Esophagus squamous epithelium (tissue), 5 donors: ENCODE measurements at regions not wholly inside any gene's neighbourhood (a gene's known extent, or its start where the extent isn't known, plus 50 kb on each side); places are given as distances from the start of the nearest gene placed in this dataset.

Source experiments
- DNase-seq: peaks from one replicate; lab custom pipeline; 2025; lab: John Stamatoyannopoulos, UW
- H3K27ac ChIP-seq, 4 donors: fragments of 200-600 bp; sonication (generic); one replicate each; pipeline ENCODE4 v1.5.1; 2016 to 2019; ENCODE audit warnings: mild to moderate bottlenecking in 1 of 4
- H3K27me3 ChIP-seq, 4 donors: fragments of 200-600 bp; sonication (generic); 1 replicate in 3 of 4; 2 replicates in 1 of 4; pipeline versions ENCODE4 v1.5.1 to v1.6.0; 2017 to 2021; ENCODE audit warnings: antibody characterized with exemption in 1 of 4
- H3K36me3 ChIP-seq, 3 donors: fragments of 200-600 bp; sonication (generic); one replicate each; pipeline ENCODE4 v1.5.1; 2016 to 2019
- H3K4me1 ChIP-seq, 3 donors: fragments of 200-600 bp; sonication (generic); one replicate each; pipeline ENCODE4 v1.5.1; 2017 to 2019
- H3K4me3 ChIP-seq, 4 donors: fragments of 200-600 bp; sonication (generic); 1 replicate in 3 of 4; 2 replicates in 1 of 4; pipeline ENCODE4 v1.5.1; 2016 to 2019; ENCODE audit warnings: mild to moderate bottlenecking in 2 of 4, moderate library complexity in 1 of 4
- H3K9me3 ChIP-seq, 3 donors: fragments of 200-600 bp; sonication (generic); one replicate each; pipeline ENCODE4 v1.5.1; 2016 to 2019
- POLR2A ChIP-seq, 4 donors: fragments of 450-650 bp; IDR thresholded peaks; one replicate each; pipeline ENCODE4 v1.6.1; 2017; ENCODE audit warnings: antibody characterized with exemption in 4 of 4, mild to moderate bottlenecking in 4 of 4, moderate library complexity in 3 of 4
- WGBS, 2 donors: methylation state at CpG; one replicate each; pipeline ENCODE4 v1.1.5; 2018; 5-methylcytosine and 5-hydroxymethylcytosine counted together
- intact Hi-C: fragments of 100-400 bp; cut with DNase I; formaldehyde crosslinking; loops from one replicate; pipeline ENCODE4 v1.15.0; 2022
- TF ChIP-seq, protein P1 (sequence below), 6 experiments: fragments of 450-650 bp in 4 of 6; fragments of 200-600 bp in 2 of 6; sonication (generic) in 2 of 6; IDR thresholded peaks; one replicate each; pipeline ENCODE4 v1.5.1; 2016 to 2019; ENCODE audit warnings: antibody characterized with exemption in 6 of 6, mild to moderate bottlenecking in 4 of 6, moderate library complexity in 4 of 6
- donor health status: DM: yes; HTN: yes; CAD: no.

GRCh38 chr2:133837441-133838094 lies 269.3 kb upstream of the NCKAP5 start:
- no peak for DNase-seq
- H3K9me3 ChIP-seq, result peaks cover 0 to 6% (median 0%) of the 10 kb centered on the region in 3 donors
- intact Hi-C loops, result no loop called here
- no peak overlapping the region for H3K4me3 ChIP-seq
- no peak overlapping the region for H3K27ac ChIP-seq
- no peaks in the 10 kb centered on the region for H3K36me3 ChIP-seq
- 86 to 89% methylated on average over 2 to 3 of the region's 6 CpGs for WGBS, 2 donors
- TF ChIP-seq POLR2A (IDR thresholded peaks at IDR 0.05), result no peak
- TF ChIP-seq, protein P1, sequence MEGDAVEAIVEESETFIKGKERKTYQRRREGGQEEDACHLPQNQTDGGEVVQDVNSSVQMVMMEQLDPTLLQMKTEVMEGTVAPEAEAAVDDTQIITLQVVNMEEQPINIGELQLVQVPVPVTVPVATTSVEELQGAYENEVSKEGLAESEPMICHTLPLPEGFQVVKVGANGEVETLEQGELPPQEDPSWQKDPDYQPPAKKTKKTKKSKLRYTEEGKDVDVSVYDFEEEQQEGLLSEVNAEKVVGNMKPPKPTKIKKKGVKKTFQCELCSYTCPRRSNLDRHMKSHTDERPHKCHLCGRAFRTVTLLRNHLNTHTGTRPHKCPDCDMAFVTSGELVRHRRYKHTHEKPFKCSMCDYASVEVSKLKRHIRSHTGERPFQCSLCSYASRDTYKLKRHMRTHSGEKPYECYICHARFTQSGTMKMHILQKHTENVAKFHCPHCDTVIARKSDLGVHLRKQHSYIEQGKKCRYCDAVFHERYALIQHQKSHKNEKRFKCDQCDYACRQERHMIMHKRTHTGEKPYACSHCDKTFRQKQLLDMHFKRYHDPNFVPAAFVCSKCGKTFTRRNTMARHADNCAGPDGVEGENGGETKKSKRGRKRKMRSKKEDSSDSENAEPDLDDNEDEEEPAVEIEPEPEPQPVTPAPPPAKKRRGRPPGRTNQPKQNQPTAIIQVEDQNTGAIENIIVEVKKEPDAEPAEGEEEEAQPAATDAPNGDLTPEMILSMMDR (IDR thresholded peaks at IDR 0.05), result no peak
- no peaks in the 10 kb centered on the region for H3K4me1 ChIP-seq
- H3K27me3 ChIP-seq, result no peaks in the 10 kb centered on the region

GRCh38 chr2:133838642-133839365 lies 270.5 kb upstream of the NCKAP5 start:
- Histone ChIP-seq H3K36me3 (no peaks in the 10 kb centered on the region), H3K4me3 (no peak overlapping the region), H3K9me3 (peaks cover 0 to 6% (median 0%) of the 10 kb centered on the region in 3 donors), H3K4me1 (no peaks in the 10 kb centered on the region), H3K27me3 (no peaks in the 10 kb centered on the region), H3K27ac (no peak overlapping the region)
- 74 to 82% methylated on average over 7 of the region's 7 CpGs for WGBS, 2 donors
- TF ChIP-seq POLR2A (IDR thresholded peaks at IDR 0.05), result no peak
- TF ChIP-seq, protein P1 (IDR thresholded peaks at IDR 0.05), result no peak
- no peak for DNase-seq
- intact Hi-C loops, result no loop called here

GRCh38 chr2:133839677-133840076 lies 271.4 kb upstream of the NCKAP5 start:
- H3K4me1 ChIP-seq, result peaks cover 0 to 4% (median 0%) of the 10 kb centered on the region in 3 donors
- H3K9me3 ChIP-seq, result peaks cover 0 to 6% (median 0%) of the 10 kb centered on the region in 3 donors
- H3K36me3 ChIP-seq, result no peaks in the 10 kb centered on the region
- no peak overlapping the region for H3K4me3 ChIP-seq
- DNase-seq, result no peak
- intact Hi-C loops, result loop anchor here (10.0 kb wide), 1 partner anchor 1295 kb away; no protein-coding TSS in a partner anchor
- 81 to 86% methylated on average over 6 of the region's 6 CpGs for WGBS, 2 donors
- TF ChIP-seq POLR2A (IDR thresholded peaks at IDR 0.05), result no peak
- TF ChIP-seq, protein P1 (IDR thresholded peaks at IDR 0.05), result no peak
- peaks cover 0 to under 1% (median 0%) of the 10 kb centered on the region in 4 donors for H3K27me3 ChIP-seq
- no peak overlapping the region for H3K27ac ChIP-seq

DNA sequence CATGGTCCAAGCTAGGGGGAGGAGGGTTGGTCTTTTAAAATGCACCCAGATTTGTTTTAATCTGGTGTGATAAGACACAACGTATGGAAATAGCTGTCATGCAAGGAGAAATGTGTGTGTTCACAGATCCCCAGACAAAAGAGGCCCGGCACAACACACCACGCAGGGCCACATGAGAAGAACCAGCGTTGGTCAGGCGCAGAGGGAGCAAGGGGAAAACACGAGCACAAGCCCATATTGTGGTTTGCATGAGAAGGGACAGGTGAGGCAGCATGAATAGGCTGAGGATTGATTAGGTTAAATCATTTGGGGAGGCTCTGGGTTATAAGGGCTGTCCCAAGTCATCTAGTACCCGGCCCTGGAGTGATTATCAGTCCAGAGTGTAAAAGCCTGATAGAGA lies 272.5 kb upstream of the NCKAP5 start:
- whole genome bisulfite sequencing, 2 donors, result 80 to 88% methylated on average over 7 of the region's 7 CpGs
- H3K4me3 ChIP-seq, result no peak overlapping the region
- intact Hi-C loops, result loop anchor here (10.0 kb wide), 1 partner anchor 1296 kb away; no protein-coding TSS in a partner anchor
- peaks cover 0 to 10% (median 0%) of the 10 kb centered on the region in 4 donors for H3K27me3 ChIP-seq
- H3K9me3 ChIP-seq, result no peaks in the 10 kb centered on the region
- H3K36me3 ChIP-seq, result no peaks in the 10 kb centered on the region
- DNase-seq, result no peak
- H3K27ac ChIP-seq, result no peak overlapping the region
- peaks cover 0 to 4% (median 0%) of the 10 kb centered on the region in 3 donors for H3K4me1 ChIP-seq
- no peak for TF ChIP-seq POLR2A (IDR thresholded peaks at IDR 0.05)
- TF ChIP-seq, protein P1 (IDR thresholded peaks at IDR 0.05), result no peak

DNA sequence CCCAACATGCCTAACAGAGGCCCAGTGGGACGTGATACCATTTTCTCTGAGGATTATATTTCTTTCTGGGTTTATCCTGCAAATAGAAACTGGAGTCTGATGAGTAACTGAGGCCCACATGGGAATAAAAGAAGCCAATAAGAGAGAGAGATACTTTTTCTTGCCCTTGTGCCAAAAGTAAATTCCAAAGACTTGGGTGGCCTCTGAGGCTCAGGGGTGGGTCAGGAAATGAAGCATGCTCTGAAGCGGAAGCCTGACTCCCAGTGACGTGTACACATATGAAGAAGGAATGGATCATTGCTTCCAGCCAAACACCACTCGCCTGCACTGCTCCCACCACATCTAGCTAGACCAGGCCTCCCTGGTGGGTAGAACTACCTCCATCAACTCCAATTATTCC lies 273.6 kb upstream of the NCKAP5 start:
- peaks cover 0 to 4% (median 0%) of the 10 kb centered on the region in 3 donors for H3K4me1 ChIP-seq
- TF ChIP-seq POLR2A (IDR thresholded peaks at IDR 0.05), result no peak
- TF ChIP-seq, protein P1 (IDR thresholded peaks at IDR 0.05), result no peak
- H3K27ac ChIP-seq, result no peak overlapping the region
- WGBS, 2 donors, result 50 to 53% methylated on average over 4 of the region's 4 CpGs
- no peak overlapping the region for H3K4me3 ChIP-seq
- no peaks in the 10 kb centered on the region for H3K36me3 ChIP-seq
- intact Hi-C loops, result loop anchor here (10.0 kb wide), 1 partner anchor 1297 kb away; no protein-coding TSS in a partner anchor
- H3K27me3 ChIP-seq, result peaks cover 0 to 10% (median 0%) of the 10 kb centered on the region in 4 donors
- DNase-seq, result no peak
- H3K9me3 ChIP-seq, result no peaks in the 10 kb centered on the region
